ENCODE measurements at regions not wholly inside any gene's neighbourhood (a gene's known extent, or its start where the extent isn't known, plus 50 kb on each side); places are given as distances from the start of the nearest gene placed in this dataset.

GRCh38 chr4:27830251-27830650 is 969.6 kb downstream of the STIM2 start:
- TF ChIP-seq, protein P1, sequence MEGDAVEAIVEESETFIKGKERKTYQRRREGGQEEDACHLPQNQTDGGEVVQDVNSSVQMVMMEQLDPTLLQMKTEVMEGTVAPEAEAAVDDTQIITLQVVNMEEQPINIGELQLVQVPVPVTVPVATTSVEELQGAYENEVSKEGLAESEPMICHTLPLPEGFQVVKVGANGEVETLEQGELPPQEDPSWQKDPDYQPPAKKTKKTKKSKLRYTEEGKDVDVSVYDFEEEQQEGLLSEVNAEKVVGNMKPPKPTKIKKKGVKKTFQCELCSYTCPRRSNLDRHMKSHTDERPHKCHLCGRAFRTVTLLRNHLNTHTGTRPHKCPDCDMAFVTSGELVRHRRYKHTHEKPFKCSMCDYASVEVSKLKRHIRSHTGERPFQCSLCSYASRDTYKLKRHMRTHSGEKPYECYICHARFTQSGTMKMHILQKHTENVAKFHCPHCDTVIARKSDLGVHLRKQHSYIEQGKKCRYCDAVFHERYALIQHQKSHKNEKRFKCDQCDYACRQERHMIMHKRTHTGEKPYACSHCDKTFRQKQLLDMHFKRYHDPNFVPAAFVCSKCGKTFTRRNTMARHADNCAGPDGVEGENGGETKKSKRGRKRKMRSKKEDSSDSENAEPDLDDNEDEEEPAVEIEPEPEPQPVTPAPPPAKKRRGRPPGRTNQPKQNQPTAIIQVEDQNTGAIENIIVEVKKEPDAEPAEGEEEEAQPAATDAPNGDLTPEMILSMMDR (conservative IDR thresholded peaks at IDR 0.05), result no peak
- no peak for TF ChIP-seq EZH2 (IDR thresholded peaks at IDR 0.05; ENCODE audit: low read depth)
